ENCODE measurements at regions not wholly inside any gene's neighbourhood (a gene's known extent, or its start where the extent isn't known, plus 50 kb on each side); places are given as distances from the start of the nearest gene placed in this dataset.

DNA sequence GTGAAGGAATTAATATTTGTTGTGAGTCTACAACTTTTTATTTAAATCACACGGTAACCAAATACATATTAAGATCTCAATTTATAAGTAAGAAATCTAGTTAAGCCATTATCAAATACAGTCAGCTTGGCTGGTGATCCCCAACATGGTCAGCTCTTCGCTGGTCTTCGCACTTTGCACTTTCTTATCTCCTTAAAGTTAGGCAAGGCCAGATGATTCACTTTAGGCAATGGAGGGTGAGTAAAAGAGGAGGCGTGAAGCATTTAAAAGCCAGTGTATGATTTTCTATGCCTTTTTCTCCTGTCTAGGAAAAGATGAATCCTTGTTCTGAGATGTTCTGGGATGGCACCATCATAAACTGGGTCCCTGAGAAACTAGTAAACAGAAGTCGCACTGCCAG is 793.7 kb upstream of the ARGLU1 start:
- Histone ChIP-seq H3K9me3 (ENCODE audit: control insufficient read depth, insufficient read depth, low read length) (peaks cover 2% of the 10 kb centered on the region; the same call in 1 of the 2 replicates), H3K27ac (ENCODE audit: low read depth, low read length) (no peak overlapping the region), H3K4me3 (ENCODE audit: low read depth, low read length) (no peak overlapping the region), H3K27me3 (ENCODE audit: control insufficient read depth, insufficient read depth, low read length) (no peaks in the 10 kb centered on the region)
- DNase-seq (ENCODE audit: low read depth, low spot score), result no peak
- ChIA-PET POLR2A (no interaction called here), CTCF (interaction anchor here (1.0 to 1.4 kb wide), 2 partner anchors 11 to 156 kb away, joined by 3 to 4 read pairs; no protein-coding TSS in a partner anchor)
- TF ChIP-seq, protein P1, sequence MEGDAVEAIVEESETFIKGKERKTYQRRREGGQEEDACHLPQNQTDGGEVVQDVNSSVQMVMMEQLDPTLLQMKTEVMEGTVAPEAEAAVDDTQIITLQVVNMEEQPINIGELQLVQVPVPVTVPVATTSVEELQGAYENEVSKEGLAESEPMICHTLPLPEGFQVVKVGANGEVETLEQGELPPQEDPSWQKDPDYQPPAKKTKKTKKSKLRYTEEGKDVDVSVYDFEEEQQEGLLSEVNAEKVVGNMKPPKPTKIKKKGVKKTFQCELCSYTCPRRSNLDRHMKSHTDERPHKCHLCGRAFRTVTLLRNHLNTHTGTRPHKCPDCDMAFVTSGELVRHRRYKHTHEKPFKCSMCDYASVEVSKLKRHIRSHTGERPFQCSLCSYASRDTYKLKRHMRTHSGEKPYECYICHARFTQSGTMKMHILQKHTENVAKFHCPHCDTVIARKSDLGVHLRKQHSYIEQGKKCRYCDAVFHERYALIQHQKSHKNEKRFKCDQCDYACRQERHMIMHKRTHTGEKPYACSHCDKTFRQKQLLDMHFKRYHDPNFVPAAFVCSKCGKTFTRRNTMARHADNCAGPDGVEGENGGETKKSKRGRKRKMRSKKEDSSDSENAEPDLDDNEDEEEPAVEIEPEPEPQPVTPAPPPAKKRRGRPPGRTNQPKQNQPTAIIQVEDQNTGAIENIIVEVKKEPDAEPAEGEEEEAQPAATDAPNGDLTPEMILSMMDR (IDR thresholded peaks at IDR 0.05; ENCODE audit: low read depth, low read length), result no peak

DNA sequence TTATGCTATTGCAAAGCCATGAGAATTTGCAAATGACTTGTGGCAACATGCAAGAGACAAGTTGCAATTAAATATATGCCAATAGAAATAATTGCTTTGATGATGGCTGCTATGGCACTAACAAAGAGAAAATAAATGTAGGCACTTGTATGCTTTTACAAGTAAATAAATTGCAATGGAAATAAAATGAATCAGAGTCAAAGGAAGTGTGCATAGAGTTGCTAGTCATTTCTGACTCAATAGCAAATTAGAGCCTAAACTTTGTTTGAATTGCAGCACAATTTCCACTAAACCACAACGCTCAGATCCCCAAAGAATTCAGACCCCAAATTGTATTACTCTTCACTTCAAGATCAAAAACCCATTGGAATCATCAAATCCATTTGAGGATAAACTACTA is 792.1 kb upstream of the ARGLU1 start:
- Histone ChIP-seq H3K4me3 (ENCODE audit: low read depth, low read length) (no peak overlapping the region), H3K27me3 (ENCODE audit: control insufficient read depth, insufficient read depth, low read length) (no peaks in the 10 kb centered on the region), H3K9me3 (ENCODE audit: control insufficient read depth, insufficient read depth, low read length) (peaks cover 2% of the 10 kb centered on the region; the same call in 1 of the 2 replicates), H3K27ac (ENCODE audit: low read depth, low read length) (no peak overlapping the region)
- POLR2A ChIA-PET, result no interaction called here
- DNase-seq (ENCODE audit: low read depth, low spot score), result no peak
- TF ChIP-seq, protein P1 (IDR thresholded peaks at IDR 0.05; ENCODE audit: low read depth, low read length), result no peak
- CTCF ChIA-PET, result no interaction called here

DNA sequence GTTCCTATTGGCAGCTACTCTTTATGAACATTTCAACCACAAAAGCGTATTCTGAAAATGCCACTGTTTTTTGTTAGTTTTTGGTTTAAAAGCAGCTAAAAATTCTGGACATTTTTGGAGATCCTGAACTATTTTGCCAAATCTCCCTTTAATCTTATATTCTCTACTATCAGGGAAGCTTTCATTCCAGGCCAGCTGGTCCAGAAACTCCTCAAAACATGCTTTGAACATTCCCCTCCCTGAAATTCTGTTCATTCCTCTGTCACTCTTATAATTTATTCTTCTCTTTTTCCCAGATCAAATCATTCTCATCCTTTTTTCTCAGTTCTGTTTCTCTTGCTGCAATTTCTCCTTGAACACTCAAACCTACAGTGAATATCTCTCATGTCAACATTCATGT is 790.9 kb upstream of the ARGLU1 start:
- POLR2A ChIA-PET, result no interaction called here
- Histone ChIP-seq H3K27ac (ENCODE audit: low read depth, low read length) (no peak overlapping the region), H3K4me3 (ENCODE audit: low read depth, low read length) (no peak overlapping the region), H3K9me3 (ENCODE audit: control insufficient read depth, insufficient read depth, low read length) (peaks cover 5% of the 10 kb centered on the region; the same call in 1 of the 2 replicates), H3K27me3 (ENCODE audit: control insufficient read depth, insufficient read depth, low read length) (no peaks in the 10 kb centered on the region)
- no peak for DNase-seq (ENCODE audit: low read depth, low spot score)
- CTCF ChIA-PET, result no interaction called here
- TF ChIP-seq, protein P1 (IDR thresholded peaks at IDR 0.05; ENCODE audit: low read depth, low read length), result no peak

DNA sequence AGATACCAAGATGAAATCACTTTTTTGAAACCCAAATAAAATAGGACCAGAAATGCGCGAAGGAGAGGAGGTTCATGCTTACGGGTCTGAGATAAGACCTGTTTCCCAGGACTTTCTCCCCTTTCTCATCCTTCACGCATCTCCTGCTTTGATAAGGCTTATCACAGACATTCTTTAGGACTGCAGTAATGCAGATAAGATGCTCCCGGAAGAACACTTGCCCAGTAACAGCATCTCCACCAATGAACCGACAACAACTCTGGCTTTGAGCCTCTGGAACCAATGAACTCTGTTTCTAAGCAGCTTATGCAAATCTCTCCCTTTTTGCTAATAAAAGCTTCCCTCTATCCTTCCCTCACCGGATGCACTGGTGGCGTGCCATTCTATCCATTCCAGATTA is 783.4 kb upstream of the ARGLU1 start:
- TF ChIP-seq, protein P1 (IDR thresholded peaks at IDR 0.05; ENCODE audit: low read depth, low read length), result no peak
- H3K27me3 ChIP-seq (ENCODE audit: control insufficient read depth, insufficient read depth, low read length), result no peaks in the 10 kb centered on the region
- no peak overlapping the region for H3K4me3 ChIP-seq (ENCODE audit: low read depth, low read length)
- peaks cover 3% of the 10 kb centered on the region; the same call in 1 of the 2 replicates for H3K9me3 ChIP-seq (ENCODE audit: control insufficient read depth, insufficient read depth, low read length)
- POLR2A ChIA-PET, result no interaction called here
- CTCF ChIA-PET, result no interaction called here
- DNase-seq (ENCODE audit: low read depth, low spot score), result no peak
- no peak overlapping the region for H3K27ac ChIP-seq (ENCODE audit: low read depth, low read length)

DNA sequence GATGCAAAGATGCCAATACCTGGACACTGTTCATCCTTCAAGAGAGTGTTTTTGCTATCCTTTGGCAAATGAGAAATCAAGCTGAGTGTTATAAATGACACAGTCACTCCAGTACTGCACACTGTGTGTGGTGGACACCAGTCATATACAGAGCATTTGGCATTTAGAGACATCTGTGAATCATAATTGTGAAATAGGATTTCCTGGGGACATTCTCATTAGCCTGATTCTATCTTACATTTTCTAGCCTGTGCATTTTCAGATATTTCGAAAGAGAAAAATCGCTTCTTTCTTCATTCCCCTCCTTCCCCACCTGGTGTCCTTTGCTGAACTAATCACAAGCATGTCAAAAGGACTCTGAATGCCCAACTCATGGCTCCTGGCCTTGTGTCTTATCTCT is 781.0 kb upstream of the ARGLU1 start:
- Histone ChIP-seq H3K9me3 (ENCODE audit: control insufficient read depth, insufficient read depth, low read length) (no peaks in the 10 kb centered on the region), H3K27ac (ENCODE audit: low read depth, low read length) (no peak overlapping the region), H3K27me3 (ENCODE audit: control insufficient read depth, insufficient read depth, low read length) (no peaks in the 10 kb centered on the region), H3K4me3 (ENCODE audit: low read depth, low read length) (no peak overlapping the region)
- TF ChIP-seq, protein P1 (IDR thresholded peaks at IDR 0.05; ENCODE audit: low read depth, low read length), result no peak
- no peak for DNase-seq (ENCODE audit: low read depth, low spot score)
- CTCF ChIA-PET, result no interaction called here
- POLR2A ChIA-PET, result interaction anchor here (0.5 kb wide), 1 partner anchor 204 kb away, joined by 3 read pairs; no protein-coding TSS in a partner anchor
